ENCODE measurements at regions not wholly inside any gene's neighbourhood (a gene's known extent, or its start where the extent isn't known, plus 50 kb on each side); places are given as distances from the start of the nearest gene placed in this dataset.

GRCh38 chr9:1429297-1429696 is 379.1 kb downstream of the DMRT2 start:
- TF ChIP-seq EZH2 (IDR thresholded peaks at IDR 0.05; ENCODE audit: borderline replicate concordance, low read length): no peak
- peak; percentile 34; the same call in 1 of the 2 replicates for TF ChIP-seq CTCF (IDR thresholded peaks at IDR 0.05; ENCODE audit: low read length)

Data from OCI-LY1 (cell line).